Ishikawa (cell line): ENCODE measurements at regions not wholly inside any gene's neighbourhood (a gene's known extent, or its start where the extent isn't known, plus 50 kb on each side); places are given as distances from the start of the nearest gene placed in this dataset.

Experiments
- CEBPB ChIP-seq: IDR thresholded peaks from 2 replicates; pipeline ENCODE4 v1.6.1; 2012
- CREB1 ChIP-seq: IDR thresholded peaks from 2 replicates; pipeline ENCODE4 v1.6.1; 2012; ENCODE audit warnings: low read depth
- EGR1 ChIP-seq: IDR thresholded peaks from 2 replicates; pipeline ENCODE4 v1.6.1; 2012
- EP300 ChIP-seq: IDR thresholded peaks from 2 replicates; pipeline ENCODE4 v1.6.1; 2012; ENCODE audit warnings: borderline replicate concordance
- FOXM1 ChIP-seq: IDR thresholded peaks from 2 replicates; pipeline ENCODE4 v1.6.1; 2012; ENCODE audit warnings: low read depth, borderline replicate concordance
- MAX ChIP-seq: IDR thresholded peaks from 2 replicates; pipeline ENCODE4 v1.6.1; 2012
- NFIC ChIP-seq: IDR thresholded peaks from 2 replicates; pipeline ENCODE4 v1.6.1; 2012
- RAD21 ChIP-seq: IDR thresholded peaks from 2 replicates; pipeline ENCODE4 v1.6.1; 2012; ENCODE audit warnings: low read depth
- TAF1 ChIP-seq: IDR thresholded peaks from 2 replicates; pipeline ENCODE4 v1.6.1; 2012; ENCODE audit warnings: low read depth, mild to moderate bottlenecking
- TCF12 ChIP-seq: IDR thresholded peaks from 2 replicates; pipeline ENCODE4 v1.6.1; 2012; ENCODE audit warnings: low read depth
- TEAD4 ChIP-seq: IDR thresholded peaks from 2 replicates; pipeline ENCODE4 v1.6.1; 2012
- YY1 ChIP-seq: IDR thresholded peaks from 2 replicates; pipeline ENCODE4 v1.6.1; 2012; ENCODE audit warnings: low read depth
- ZBTB7A ChIP-seq: IDR thresholded peaks from 2 replicates; pipeline ENCODE4 v1.6.1; 2012; ENCODE audit warnings: low read depth
- TF ChIP-seq, protein P1 (sequence below): IDR thresholded peaks from 2 replicates; pipeline ENCODE4 v1.6.1; 2012
- TF ChIP-seq, protein P2 (sequence below): IDR thresholded peaks from 2 replicates; pipeline ENCODE4 v1.6.1; 2012; ENCODE audit warnings: low read depth, mild to moderate bottlenecking

- TF ChIP-seq ZBTB7A (no peak), TEAD4 (no peak), NFIC (no peak), RAD21 (no peak), MAX (no peak), FOXM1 (no peak), EP300 (no peak), YY1 (no peak), TCF12 (no peak)
- TF ChIP-seq, protein P1, sequence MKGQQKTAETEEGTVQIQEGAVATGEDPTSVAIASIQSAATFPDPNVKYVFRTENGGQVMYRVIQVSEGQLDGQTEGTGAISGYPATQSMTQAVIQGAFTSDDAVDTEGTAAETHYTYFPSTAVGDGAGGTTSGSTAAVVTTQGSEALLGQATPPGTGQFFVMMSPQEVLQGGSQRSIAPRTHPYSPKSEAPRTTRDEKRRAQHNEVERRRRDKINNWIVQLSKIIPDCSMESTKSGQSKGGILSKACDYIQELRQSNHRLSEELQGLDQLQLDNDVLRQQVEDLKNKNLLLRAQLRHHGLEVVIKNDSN: no peak
- TF ChIP-seq, protein P2, sequence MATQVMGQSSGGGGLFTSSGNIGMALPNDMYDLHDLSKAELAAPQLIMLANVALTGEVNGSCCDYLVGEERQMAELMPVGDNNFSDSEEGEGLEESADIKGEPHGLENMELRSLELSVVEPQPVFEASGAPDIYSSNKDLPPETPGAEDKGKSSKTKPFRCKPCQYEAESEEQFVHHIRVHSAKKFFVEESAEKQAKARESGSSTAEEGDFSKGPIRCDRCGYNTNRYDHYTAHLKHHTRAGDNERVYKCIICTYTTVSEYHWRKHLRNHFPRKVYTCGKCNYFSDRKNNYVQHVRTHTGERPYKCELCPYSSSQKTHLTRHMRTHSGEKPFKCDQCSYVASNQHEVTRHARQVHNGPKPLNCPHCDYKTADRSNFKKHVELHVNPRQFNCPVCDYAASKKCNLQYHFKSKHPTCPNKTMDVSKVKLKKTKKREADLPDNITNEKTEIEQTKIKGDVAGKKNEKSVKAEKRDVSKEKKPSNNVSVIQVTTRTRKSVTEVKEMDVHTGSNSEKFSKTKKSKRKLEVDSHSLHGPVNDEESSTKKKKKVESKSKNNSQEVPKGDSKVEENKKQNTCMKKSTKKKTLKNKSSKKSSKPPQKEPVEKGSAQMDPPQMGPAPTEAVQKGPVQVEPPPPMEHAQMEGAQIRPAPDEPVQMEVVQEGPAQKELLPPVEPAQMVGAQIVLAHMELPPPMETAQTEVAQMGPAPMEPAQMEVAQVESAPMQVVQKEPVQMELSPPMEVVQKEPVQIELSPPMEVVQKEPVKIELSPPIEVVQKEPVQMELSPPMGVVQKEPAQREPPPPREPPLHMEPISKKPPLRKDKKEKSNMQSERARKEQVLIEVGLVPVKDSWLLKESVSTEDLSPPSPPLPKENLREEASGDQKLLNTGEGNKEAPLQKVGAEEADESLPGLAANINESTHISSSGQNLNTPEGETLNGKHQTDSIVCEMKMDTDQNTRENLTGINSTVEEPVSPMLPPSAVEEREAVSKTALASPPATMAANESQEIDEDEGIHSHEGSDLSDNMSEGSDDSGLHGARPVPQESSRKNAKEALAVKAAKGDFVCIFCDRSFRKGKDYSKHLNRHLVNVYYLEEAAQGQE: no peak
These were observed 220.3 kb upstream of the VEGFC start for GRCh38 chr4:177012918-177013545.

DNA sequence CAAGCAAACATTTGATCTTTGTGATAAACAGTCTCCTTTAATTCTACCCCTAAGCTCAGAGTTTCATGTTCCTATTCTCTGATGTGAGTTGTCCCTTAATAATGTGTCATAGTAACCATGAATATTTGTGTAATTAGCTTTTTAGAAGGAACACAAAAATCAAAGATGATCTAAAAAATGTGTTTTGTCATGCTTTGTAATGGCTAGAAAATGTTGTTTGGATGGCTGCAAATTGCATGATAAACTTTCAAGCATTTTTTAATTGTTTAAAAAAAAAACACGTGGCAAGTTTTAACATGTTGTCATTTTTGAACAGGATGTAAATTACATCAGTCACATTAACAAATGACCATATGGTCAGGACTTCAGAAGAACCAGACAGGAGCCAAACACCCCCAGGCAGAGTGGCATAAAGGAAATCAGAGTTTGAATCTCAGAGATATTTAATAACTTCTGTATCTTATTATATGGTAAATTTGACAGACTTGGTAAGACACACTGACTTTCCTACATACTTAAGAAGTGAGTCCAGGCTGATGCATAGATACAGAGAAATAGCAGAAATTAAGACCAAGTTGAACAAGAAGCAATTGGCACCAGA is 223.9 kb upstream of the VEGFC start:
- TF ChIP-seq YY1 (no peak), CREB1 (no peak), MAX (no peak), TEAD4 (no peak), NFIC (no peak)

- TF ChIP-seq NFIC (no peak), TAF1 (no peak), EGR1 (no peak), CREB1 (no peak), YY1 (no peak), MAX (no peak), TCF12 (no peak), RAD21 (no peak), ZBTB7A (no peak), FOXM1 (no peak), TEAD4 (no peak), CEBPB (no peak), EP300 (no peak)
- TF ChIP-seq, protein P2: no peak
- TF ChIP-seq, protein P1: no peak
These were observed 231.2 kb upstream of the VEGFC start for GRCh38 chr4:177023951-177024350.

- TF ChIP-seq, protein P1: no peak
- TF ChIP-seq, protein P2: no peak
These were observed 239.6 kb upstream of the VEGFC start for GRCh38 chr4:177032341-177032740.
